DMS79 (cell line): ENCODE measurements at regions not wholly inside any gene's neighbourhood (a gene's known extent, or its start where the extent isn't known, plus 50 kb on each side); places are given as distances from the start of the nearest gene placed in this dataset.

Source experiments
- DNase-seq: peaks from one replicate; lab custom pipeline; 2025; lab: John Stamatoyannopoulos, UW

GRCh38 chr1:115577513-115577912, 64.3 kb upstream of the VANGL1 start:
- DNase-seq: no peak

- DNase-seq: no peak
Measured at GRCh38 chr1:115575661-115576060, 66.1 kb upstream of the VANGL1 start.

DNA sequence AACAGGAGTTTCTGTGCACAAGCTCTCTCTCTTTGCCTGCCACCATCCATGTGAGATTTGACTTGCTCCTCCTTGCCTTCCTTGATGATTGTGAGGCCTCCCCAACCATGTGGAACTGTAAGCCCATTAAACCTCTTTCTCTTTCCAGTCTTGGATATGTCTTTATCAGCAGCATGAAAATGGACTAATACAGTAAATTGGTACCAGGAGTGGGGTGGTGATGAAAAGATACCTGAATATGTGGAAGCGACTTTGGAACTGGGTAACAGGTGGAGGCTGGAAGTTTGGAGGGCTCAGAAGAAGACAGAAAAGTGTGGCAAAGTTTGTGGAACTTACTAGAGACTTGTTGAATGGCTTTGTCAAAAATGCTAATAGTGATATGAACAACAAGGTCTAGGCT, 69.1 kb upstream of the VANGL1 start:
- no peak for DNase-seq

DNA sequence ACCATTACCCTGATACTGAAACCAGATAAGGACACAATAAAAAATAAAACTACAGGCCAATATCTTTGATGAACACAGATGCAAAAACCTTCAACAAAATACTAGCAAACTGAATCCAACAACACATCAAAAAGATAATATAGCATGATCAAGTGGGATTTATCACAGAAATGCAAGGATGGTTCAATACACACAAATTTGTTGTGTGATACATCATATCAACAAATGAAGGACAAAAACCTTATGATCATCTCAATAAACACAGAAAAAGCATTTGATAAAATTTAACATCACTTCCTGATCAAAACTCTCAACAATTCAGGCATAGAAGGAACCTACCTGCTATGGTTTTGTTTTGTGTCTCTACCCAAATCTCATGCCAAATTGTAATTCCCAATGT, 74.3 kb upstream of the VANGL1 start:
- no peak for DNase-seq

- DNase-seq: no peak
Measured at GRCh38 chr1:115565791-115566190, 76.0 kb upstream of the VANGL1 start.

DNA sequence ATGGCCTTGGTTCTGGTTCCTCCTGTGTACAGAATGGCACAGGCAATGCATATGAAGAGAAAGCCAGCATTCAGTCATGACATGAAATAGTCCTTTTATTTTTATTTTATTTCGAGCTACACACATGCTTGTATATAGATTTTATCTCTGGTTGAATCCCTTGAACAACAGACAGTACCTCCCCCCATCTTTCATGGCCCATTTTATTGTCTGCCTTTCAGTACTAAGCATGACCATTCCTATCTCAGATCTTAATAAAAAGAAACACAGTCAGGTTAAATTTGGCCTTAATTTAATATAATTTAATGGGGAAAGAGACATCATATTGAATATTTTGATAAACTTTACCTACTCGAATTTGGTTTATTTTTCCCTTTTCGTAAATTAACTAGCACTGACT, 76.4 kb upstream of the VANGL1 start:
- DNase-seq: no peak

GRCh38 chr1:115564201-115564600, 77.6 kb upstream of the VANGL1 start:
- DNase-seq: no peak

DNA sequence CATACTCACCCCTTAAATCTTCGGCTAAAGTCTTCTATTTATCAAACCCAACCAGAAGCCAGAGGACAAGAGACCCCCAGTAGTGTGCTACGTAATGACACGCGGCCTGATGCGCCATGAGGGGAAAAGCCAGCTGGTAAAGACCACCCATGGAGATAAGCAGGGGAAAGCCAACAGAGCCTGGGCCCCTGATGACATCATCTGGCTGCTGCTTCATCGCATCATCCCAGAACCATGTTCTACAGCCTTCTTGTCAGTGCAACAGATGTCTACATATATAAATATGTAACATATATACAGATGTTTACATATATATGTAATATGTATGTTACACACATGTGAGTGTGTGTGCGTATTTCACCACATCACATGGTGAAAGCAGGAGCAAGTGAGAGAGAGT, 81.7 kb upstream of the VANGL1 start:
- no peak for DNase-seq

- no peak for DNase-seq
Measured at GRCh38 chr1:115558275-115558674, 83.5 kb upstream of the VANGL1 start.

DNA sequence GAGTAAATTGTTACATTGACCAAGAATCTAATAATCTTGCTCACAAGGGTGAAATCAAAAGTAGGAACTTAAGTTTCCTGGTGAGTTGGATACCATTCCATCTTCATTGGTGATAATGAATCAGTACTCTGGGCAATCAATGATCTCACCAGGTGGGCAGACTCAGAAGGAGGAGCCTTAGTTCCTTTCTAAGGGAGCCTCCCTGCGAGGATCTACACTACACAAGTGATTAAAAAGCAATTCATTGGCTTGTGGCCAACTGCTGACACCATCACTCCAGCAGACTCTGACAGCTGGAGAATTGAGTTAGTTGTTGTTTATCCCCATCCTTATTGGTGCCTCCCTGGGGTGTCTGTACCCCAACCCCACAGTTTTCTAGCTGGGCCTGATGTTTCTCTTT, 84.1 kb upstream of the VANGL1 start:
- DNase-seq: no peak

GRCh38 chr1:115556236-115556635, 85.5 kb upstream of the VANGL1 start:
- DNase-seq: no peak

DNA sequence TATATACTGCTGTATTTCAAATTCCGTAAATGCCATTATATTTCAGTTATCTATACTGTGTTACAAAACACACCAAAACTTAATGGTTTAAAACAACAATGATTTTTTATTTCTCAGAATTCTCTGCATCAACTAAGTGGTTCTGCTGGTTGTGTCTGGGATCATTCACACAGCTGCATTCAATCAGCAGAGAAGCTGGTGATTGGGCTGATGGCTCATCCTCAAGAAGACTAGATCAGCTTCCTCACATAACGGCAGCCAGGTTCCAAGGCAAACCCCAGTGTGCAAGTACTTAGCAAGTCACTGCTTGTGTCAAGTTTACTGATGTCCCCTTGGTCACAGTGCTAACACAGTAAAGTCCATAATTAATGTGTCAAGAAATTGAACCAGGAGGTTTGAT, 86.3 kb upstream of the VANGL1 start:
- DNase-seq: no peak

GRCh38 chr1:115547696-115548095, 94.1 kb upstream of the VANGL1 start:
- no peak for DNase-seq

DNA sequence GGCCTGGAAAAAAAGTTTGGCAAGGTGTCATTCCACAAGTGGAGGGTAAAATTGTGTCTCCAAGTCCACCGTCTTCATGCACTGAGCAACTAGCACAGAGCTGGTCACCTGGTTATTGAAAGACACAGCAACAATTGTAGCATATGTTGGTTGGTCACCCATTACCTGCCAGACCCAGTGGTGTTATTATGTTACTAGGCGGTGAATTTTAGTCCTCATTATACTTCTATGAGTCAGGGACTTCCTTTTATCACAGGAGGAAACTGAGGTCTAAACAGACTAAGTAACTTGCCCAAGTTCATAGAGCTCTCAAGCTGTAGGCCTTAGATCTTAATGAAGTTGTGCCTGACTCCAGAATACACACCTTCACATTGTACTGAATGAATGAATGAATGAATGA, 94.9 kb upstream of the VANGL1 start:
- no peak for DNase-seq

GRCh38 chr1:115545791-115546733, 95.7 kb upstream of the VANGL1 start:
- DNase-seq: no peak

- DNase-seq: no peak
Measured at GRCh38 chr1:115545096-115545720, 96.6 kb upstream of the VANGL1 start.

DNA sequence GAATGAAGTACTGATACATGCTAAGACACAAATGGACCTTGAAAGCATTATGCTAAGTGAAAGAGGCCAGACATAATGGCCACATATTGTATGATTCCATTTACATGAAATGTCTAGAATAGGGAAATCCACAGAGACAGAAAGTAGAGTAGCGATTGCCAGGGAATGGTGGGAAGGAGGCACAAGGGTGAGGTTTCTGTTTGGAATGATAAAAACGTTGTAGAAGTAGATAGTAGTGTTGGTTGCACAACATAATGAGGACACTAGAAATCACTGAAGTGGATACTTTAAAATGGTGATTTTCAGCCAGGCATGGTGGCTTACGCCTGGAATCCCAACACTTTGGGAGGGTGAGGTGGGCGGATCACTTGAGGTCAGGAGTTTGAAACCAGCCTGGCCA, 97.6 kb upstream of the VANGL1 start:
- no peak for DNase-seq

GRCh38 chr1:115543247-115543646, 98.5 kb upstream of the VANGL1 start:
- DNase-seq: no peak

DNA sequence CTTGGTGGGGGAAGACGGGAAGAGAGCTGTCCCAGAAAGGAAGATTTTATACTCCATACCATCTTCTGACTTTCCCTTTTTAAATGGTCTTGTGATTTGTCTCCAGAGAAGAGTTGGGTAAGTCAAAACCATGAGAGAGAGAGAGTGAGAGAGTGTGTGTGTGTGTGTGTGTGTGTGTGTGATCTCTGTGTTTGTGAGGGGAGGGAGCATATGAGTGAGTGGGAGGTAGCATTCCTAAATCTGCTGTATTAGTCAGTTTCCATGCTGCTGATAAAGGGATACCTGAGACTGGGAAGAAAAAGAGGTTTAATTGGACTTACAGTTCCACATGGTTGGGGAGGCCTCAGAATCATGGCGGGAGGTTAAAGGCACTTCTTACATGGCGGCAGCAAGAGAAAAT, 102.0 kb upstream of the VANGL1 start:
- no peak for DNase-seq

DNA sequence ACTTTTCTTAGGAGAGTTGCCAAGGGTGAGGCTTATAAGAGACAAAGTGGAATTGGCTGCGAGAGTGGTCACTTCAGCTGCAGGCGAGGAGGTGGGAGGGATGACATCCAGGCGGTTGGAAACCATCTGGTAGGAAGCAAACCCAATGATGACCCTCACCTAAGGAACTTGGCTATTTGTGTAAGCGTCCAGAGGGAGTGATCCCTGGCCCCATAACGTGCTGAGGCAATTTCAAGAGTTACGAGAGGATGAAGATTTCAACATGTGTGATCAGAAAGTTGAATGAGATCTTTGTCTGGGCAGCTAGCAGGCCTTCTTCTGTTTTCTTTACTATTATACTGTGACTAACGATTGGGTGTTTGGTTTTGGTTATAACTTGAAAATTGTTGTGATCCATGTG, 102.7 kb upstream of the VANGL1 start:
- DNase-seq: no peak

- DNase-seq: no peak
Measured at GRCh38 chr1:115538579-115538978, 103.2 kb upstream of the VANGL1 start.

- DNase-seq: no peak
Measured at GRCh38 chr1:115537415-115537814, 104.4 kb upstream of the VANGL1 start.

- no peak for DNase-seq
Measured at GRCh38 chr1:115536279-115536816, 105.4 kb upstream of the VANGL1 start.
